DND-41 (cell line): ENCODE measurements at regions not wholly inside any gene's neighbourhood (a gene's known extent, or its start where the extent isn't known, plus 50 kb on each side); places are given as distances from the start of the nearest gene placed in this dataset.

Experiments used
- CTCF ChIP-seq: IDR thresholded peaks from 2 replicates; pipeline ENCODE4 v1.5.1; 2012; ENCODE audit warnings: borderline replicate concordance, low read length, moderate library complexity, mild to moderate bottlenecking; ENCODE audit not compliant: poor library complexity, severe bottlenecking; ENCODE audit errors: extremely low read depth
- EZH2 ChIP-seq: IDR thresholded peaks from 3 replicates; pipeline ENCODE4 v1.6.1; 2012; ENCODE audit warnings: borderline replicate concordance, low read depth, mild to moderate bottlenecking, moderate library complexity, low read length, inconsistent platforms; ENCODE audit not compliant: severe bottlenecking

- no peak for TF ChIP-seq CTCF
- TF ChIP-seq EZH2: no peak
Observed at GRCh38 chr6:48183178-48183577, 72.2 kb upstream of the PTCHD4 start.
